ENCODE measurements at regions not wholly inside any gene's neighbourhood (a gene's known extent, or its start where the extent isn't known, plus 50 kb on each side); places are given as distances from the start of the nearest gene placed in this dataset.
"Not testable (repeated sequence)": the region's sequence is repeated elsewhere in the genome, so short reads cannot be mapped to it uniquely, and the experiment has no call there.

DNA sequence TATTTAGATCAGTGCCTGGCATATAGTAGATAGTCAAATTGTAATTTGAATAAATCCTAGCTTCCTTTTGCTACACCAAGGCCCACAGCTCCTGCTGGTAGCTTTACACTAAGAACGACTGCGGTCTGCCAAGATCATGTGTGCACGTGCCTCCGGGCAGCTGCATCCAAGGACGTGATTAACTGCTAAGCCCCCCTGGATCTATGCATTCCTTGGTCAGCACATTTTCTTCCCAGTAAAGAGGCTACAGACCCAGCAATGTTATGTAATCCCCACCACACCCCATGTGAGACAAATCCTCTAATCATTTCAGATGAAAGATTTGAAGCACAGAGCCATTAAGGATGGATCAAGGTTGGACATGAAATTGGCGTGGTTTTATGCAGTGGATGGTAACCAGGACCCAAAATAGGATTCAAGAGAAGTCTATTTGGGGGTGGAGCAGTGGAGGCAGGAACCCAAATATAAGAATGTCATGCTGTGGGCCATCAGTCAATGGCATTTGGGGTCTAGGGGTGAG, 65.2 kb upstream of the PEG3 start:
- no peaks in the 10 kb centered on the region for H3K4me1 ChIP-seq (ENCODE audit: insufficient read depth, low read length)
- H3K36me3 ChIP-seq (ENCODE audit: insufficient read depth, low read length), result no peaks in the 10 kb centered on the region
- H4K20me1 ChIP-seq (ENCODE audit: insufficient read depth, low read length), result no peaks in the 10 kb centered on the region
- no peak for TF ChIP-seq EZH2 (IDR thresholded peaks at IDR 0.05; ENCODE audit: borderline replicate concordance, low read depth, low read length, severe bottlenecking)
- TF ChIP-seq, protein P1, sequence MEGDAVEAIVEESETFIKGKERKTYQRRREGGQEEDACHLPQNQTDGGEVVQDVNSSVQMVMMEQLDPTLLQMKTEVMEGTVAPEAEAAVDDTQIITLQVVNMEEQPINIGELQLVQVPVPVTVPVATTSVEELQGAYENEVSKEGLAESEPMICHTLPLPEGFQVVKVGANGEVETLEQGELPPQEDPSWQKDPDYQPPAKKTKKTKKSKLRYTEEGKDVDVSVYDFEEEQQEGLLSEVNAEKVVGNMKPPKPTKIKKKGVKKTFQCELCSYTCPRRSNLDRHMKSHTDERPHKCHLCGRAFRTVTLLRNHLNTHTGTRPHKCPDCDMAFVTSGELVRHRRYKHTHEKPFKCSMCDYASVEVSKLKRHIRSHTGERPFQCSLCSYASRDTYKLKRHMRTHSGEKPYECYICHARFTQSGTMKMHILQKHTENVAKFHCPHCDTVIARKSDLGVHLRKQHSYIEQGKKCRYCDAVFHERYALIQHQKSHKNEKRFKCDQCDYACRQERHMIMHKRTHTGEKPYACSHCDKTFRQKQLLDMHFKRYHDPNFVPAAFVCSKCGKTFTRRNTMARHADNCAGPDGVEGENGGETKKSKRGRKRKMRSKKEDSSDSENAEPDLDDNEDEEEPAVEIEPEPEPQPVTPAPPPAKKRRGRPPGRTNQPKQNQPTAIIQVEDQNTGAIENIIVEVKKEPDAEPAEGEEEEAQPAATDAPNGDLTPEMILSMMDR (IDR thresholded peaks at IDR 0.05; ENCODE audit: borderline replicate concordance, extremely low read depth, low read length, poor library complexity, severe bottlenecking), result no peak
- no peak overlapping the region for H2AFZ ChIP-seq (ENCODE audit: low read depth, low read length)
- H3K27ac ChIP-seq (ENCODE audit: low read length), result no peak overlapping the region
- H3K27me3 ChIP-seq (ENCODE audit: insufficient read depth, low read length, poor library complexity), result no peaks in the 10 kb centered on the region
- H3K79me2 ChIP-seq (ENCODE audit: insufficient read depth, low read length), result no peaks in the 10 kb centered on the region
- no peak overlapping the region for H3K4me2 ChIP-seq (ENCODE audit: insufficient read depth, low read length)
- ATAC-seq (ENCODE audit: insufficient read depth, low read depth) (no peak), DNase-seq (no peak)
- H3K9me3 ChIP-seq (ENCODE audit: insufficient read depth, low read length, severe bottlenecking), result no peaks in the 10 kb centered on the region
- H3K9ac ChIP-seq (ENCODE audit: low read depth, low read length), result no peak overlapping the region
- H3K4me3 ChIP-seq (ENCODE audit: low read depth in 1 of 2, low read length in 2 of 2), result no peak overlapping the region

DNA sequence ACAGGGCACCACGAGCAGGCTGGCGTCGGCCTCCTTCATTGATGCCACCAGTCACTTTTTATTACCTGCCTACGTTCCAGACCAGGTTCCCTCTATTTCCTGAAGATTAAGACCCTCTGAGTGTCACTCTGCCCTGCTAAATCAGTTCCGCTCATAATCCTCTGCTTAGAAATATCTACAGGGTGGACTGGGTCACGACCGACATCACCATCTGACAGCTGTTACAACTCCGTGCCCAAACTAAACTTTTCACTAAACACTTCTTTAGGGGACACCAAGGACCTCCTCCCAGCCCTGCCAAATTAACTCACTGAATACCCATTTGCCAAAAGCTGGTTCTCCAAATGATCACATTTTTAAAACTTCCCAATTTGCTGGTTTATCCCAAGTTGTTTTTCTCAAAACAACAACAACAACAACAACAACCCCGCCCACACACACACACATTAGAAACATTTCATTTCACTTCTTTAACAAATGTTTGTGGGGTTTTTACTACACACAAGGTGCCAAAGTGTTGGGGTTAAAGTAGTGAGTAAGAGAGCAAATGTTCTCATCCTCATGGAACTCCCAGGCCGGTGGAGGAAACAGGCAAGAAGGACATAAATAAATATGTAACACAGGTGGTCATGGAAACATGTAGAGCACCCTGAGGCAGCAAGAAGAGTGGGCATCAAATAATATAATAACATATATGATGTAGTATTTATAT, 72.0 kb upstream of the PEG3 start:
- no peaks in the 10 kb centered on the region for H3K36me3 ChIP-seq (ENCODE audit: insufficient read depth, low read length)
- DNase-seq (no peak), ATAC-seq (ENCODE audit: insufficient read depth, low read depth) (no peak)
- H3K9me3 ChIP-seq (ENCODE audit: insufficient read depth, low read length, severe bottlenecking), result no peaks in the 10 kb centered on the region
- no peak overlapping the region for H3K9ac ChIP-seq (ENCODE audit: low read depth, low read length)
- H2AFZ ChIP-seq (ENCODE audit: low read depth, low read length), result no peak overlapping the region
- no peaks in the 10 kb centered on the region for H4K20me1 ChIP-seq (ENCODE audit: insufficient read depth, low read length)
- no peaks in the 10 kb centered on the region for H3K79me2 ChIP-seq (ENCODE audit: insufficient read depth, low read length)
- no peak for TF ChIP-seq EZH2 (IDR thresholded peaks at IDR 0.05; ENCODE audit: borderline replicate concordance, low read depth, low read length, severe bottlenecking)
- TF ChIP-seq, protein P1 (IDR thresholded peaks at IDR 0.05; ENCODE audit: borderline replicate concordance, extremely low read depth, low read length, poor library complexity, severe bottlenecking), result no peak
- no peak overlapping the region for H3K4me2 ChIP-seq (ENCODE audit: insufficient read depth, low read length)
- H3K4me3 ChIP-seq (ENCODE audit: low read depth in 1 of 2, low read length in 2 of 2), result no peak overlapping the region
- H3K27ac ChIP-seq (ENCODE audit: low read length), result no peak overlapping the region
- no peaks in the 10 kb centered on the region for H3K4me1 ChIP-seq (ENCODE audit: insufficient read depth, low read length)
- H3K27me3 ChIP-seq (ENCODE audit: insufficient read depth, low read length, poor library complexity), result no peaks in the 10 kb centered on the region

DNA sequence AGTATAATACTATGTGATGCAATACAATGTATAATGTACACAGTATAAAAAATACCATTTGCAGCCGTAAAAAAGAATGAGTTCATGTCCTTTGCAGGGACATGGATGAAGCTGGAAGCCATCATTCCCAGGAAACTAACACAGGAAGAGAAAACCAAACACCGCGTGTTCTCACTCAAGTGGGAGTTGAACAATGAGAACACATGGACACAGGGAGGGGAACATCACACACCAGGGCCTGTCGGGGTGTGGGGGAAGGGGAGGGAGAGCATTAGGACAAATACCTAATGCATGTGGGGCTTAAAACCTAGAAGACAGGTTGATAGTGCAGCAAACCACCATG, 72.6 kb upstream of the PEG3 start:
- ATAC-seq (ENCODE audit: insufficient read depth, low read depth); H3K27me3 ChIP-seq (ENCODE audit: insufficient read depth, low read length, poor library complexity): not testable (repeated sequence)

DNA sequence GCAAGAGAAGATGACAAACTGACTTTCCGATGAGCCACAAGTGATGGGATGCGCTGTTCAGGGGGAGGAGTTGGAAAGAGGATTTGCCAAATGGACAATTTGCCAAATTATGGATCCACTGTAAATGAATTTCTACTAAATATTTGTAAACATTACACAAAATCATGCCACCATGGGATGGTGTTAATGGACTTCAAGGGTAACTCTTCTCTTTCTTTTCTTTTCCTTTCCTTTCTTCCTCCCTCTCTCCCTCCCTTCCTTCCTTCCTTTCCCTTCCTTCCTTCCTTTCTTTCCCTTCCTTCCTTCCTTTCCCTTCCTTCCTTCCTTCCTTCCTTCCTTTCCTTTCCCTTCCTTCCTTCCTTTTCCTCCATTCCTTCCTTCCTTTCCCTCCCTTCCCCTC, 76.0 kb upstream of the PEG3 start:
- Histone ChIP-seq H3K4me2 (ENCODE audit: insufficient read depth, low read length) (no peak overlapping the region), H3K4me1 (ENCODE audit: insufficient read depth, low read length) (no peaks in the 10 kb centered on the region), H3K9me3 (ENCODE audit: insufficient read depth, low read length, severe bottlenecking) (no peaks in the 10 kb centered on the region), H3K36me3 (ENCODE audit: insufficient read depth, low read length) (no peaks in the 10 kb centered on the region), H2AFZ (ENCODE audit: low read depth, low read length) (no peak overlapping the region), H4K20me1 (ENCODE audit: insufficient read depth, low read length) (no peaks in the 10 kb centered on the region), H3K9ac (ENCODE audit: low read depth, low read length) (no peak overlapping the region), H3K79me2 (ENCODE audit: insufficient read depth, low read length) (no peaks in the 10 kb centered on the region), H3K27ac (ENCODE audit: low read length) (no peak overlapping the region), H3K27me3 (ENCODE audit: insufficient read depth, low read length, poor library complexity) (no peaks in the 10 kb centered on the region), H3K4me3 (ENCODE audit: low read depth in 1 of 2, low read length in 2 of 2) (no peak overlapping the region)
- DNase-seq, result no peak
- TF ChIP-seq, protein P1 (IDR thresholded peaks at IDR 0.05; ENCODE audit: borderline replicate concordance, extremely low read depth, low read length, poor library complexity, severe bottlenecking), result no peak
- TF ChIP-seq EZH2 (IDR thresholded peaks at IDR 0.05; ENCODE audit: borderline replicate concordance, low read depth, low read length, severe bottlenecking), result no peak
- ATAC-seq (ENCODE audit: insufficient read depth, low read depth), result no peak

More for the DNA sequence above, 72.6 kb upstream of the PEG3 start:
- H3K79me2 ChIP-seq (ENCODE audit: insufficient read depth, low read length); H3K4me2 ChIP-seq (ENCODE audit: insufficient read depth, low read length); H4K20me1 ChIP-seq (ENCODE audit: insufficient read depth, low read length); H3K27ac ChIP-seq (ENCODE audit: low read length); H3K4me1 ChIP-seq (ENCODE audit: insufficient read depth, low read length); H3K4me3 ChIP-seq (ENCODE audit: low read depth in 1 of 2, low read length in 2 of 2); H3K9me3 ChIP-seq (ENCODE audit: insufficient read depth, low read length, severe bottlenecking); H3K36me3 ChIP-seq (ENCODE audit: insufficient read depth, low read length); H3K9ac ChIP-seq (ENCODE audit: low read depth, low read length); DNase-seq; H2AFZ ChIP-seq (ENCODE audit: low read depth, low read length): not testable (repeated sequence)
